IMR-90 (cell line): ENCODE measurements at regions not wholly inside any gene's neighbourhood (a gene's known extent, or its start where the extent isn't known, plus 50 kb on each side); places are given as distances from the start of the nearest gene placed in this dataset.
"Not testable (repeated sequence)": the region's sequence is repeated elsewhere in the genome, so short reads cannot be mapped to it uniquely, and the experiment has no call there.

Experiments used
- ATAC-seq: fragments of 200-7000 bp; cut with Tn5 transposase; 2 replicates; pipeline ENCODE4 v1.9.1; 2020; ENCODE audit warnings: low read depth, mild to moderate bottlenecking, moderate library complexity
- BruUV-seq: library from RNA; stranded (reverse); fragments of 400-500 nt; replicated peaks from 2 replicates; lab custom pipeline; 2021; lab: Mats Ljungman, UMichigan
- CTCF ChIA-PET: fragments of 300-600 bp; formaldehyde crosslinking; extraction: SDS; loops from one replicate; lab custom pipeline; 2021; ENCODE audit warnings: antibody characterized with exemption; lab: Yijun Ruan, JAX
- POLR2A ChIA-PET: fragments of 300-600 bp; sonication (Branson Sonifier 250); formaldehyde crosslinking; loops from one replicate; lab custom pipeline; 2022; ENCODE audit warnings: antibody characterized with exemption; ENCODE audit not compliant: unreplicated experiment; lab: Charles Lee
- DNase-seq: peaks from one replicate; pipeline ENCODE4 v3.0.0; 2013
- H2AFZ ChIP-seq: replicated peaks from 2 replicates; pipeline ENCODE3; 2013; ENCODE audit warnings: low read length, mild to moderate bottlenecking; ENCODE audit not compliant: poor library complexity
- H2AK5ac ChIP-seq: 2 replicates; pipeline ENCODE4 v1.6.1; 2013; ENCODE audit warnings: low read depth, low read length, inconsistent platforms
- H2AK9ac ChIP-seq: replicated peaks from 2 replicates; pipeline ENCODE3; 2013; ENCODE audit warnings: mild to moderate bottlenecking, low read depth, low read length, moderate library complexity; ENCODE audit not compliant: poor library complexity
- H2BK120ac ChIP-seq: 2 replicates; pipeline ENCODE4 v1.6.1; 2013; ENCODE audit warnings: low read depth, low read length, inconsistent platforms
- H2BK15ac ChIP-seq: 3 replicates; pipeline ENCODE4 v1.6.1; 2013; ENCODE audit warnings: low read depth, low read length, inconsistent platforms
- H2BK20ac ChIP-seq: 2 replicates; pipeline ENCODE4 v1.6.1; 2013; ENCODE audit warnings: low read depth, mild to moderate bottlenecking, inconsistent platforms, low read length, moderate library complexity
- H2BK5ac ChIP-seq: 2 replicates; pipeline ENCODE4 v1.6.1; 2013; ENCODE audit warnings: mild to moderate bottlenecking, low read depth, low read length, inconsistent platforms; ENCODE audit not compliant: poor library complexity, severe bottlenecking
- H3K14ac ChIP-seq: replicated peaks from 2 replicates; pipeline ENCODE4 v1.6.1; 2013; ENCODE audit warnings: low read depth, low read length, inconsistent platforms
- H3K18ac ChIP-seq: 2 replicates; pipeline ENCODE4 v1.6.1; 2013; ENCODE audit warnings: low read depth, low read length, control low read depth
- H3K23ac ChIP-seq: 2 replicates; pipeline ENCODE4 v1.6.1; 2013; ENCODE audit warnings: low read depth, low read length, inconsistent platforms
- H3K27ac ChIP-seq: 2 replicates; pipeline ENCODE4 v1.5.1; 2013; ENCODE audit warnings: mild to moderate bottlenecking, control low read depth, low read length; ENCODE audit not compliant: insufficient read depth
- H3K27me3 ChIP-seq: 2 replicates; pipeline ENCODE4 v1.6.1; 2013; ENCODE audit warnings: low read length; ENCODE audit not compliant: control insufficient read depth, insufficient read depth
- H3K36me3 ChIP-seq: 2 replicates; pipeline ENCODE4 v1.6.1; 2013; ENCODE audit warnings: low read length, mixed read lengths; ENCODE audit not compliant: control insufficient read depth, insufficient read depth
- H3K4ac ChIP-seq: 2 replicates; pipeline ENCODE4 v1.6.1; 2013; ENCODE audit warnings: low read depth, low read length, inconsistent platforms
- H3K4me1 ChIP-seq: 2 replicates; pipeline ENCODE4 v1.6.1; 2013; ENCODE audit warnings: low read length, mixed read lengths; ENCODE audit not compliant: control insufficient read depth, insufficient read depth
- H3K4me2 ChIP-seq: 2 replicates; pipeline ENCODE4 v1.6.1; 2013; ENCODE audit warnings: low read depth, mild to moderate bottlenecking, control low read depth, low read length, moderate library complexity
- H3K4me3 ChIP-seq: 2 replicates; pipeline ENCODE4 v1.5.1; 2013; ENCODE audit warnings: low read depth, mild to moderate bottlenecking, control low read depth, low read length, moderate library complexity; ENCODE audit not compliant: insufficient read depth
- H3K56ac ChIP-seq: 2 replicates; pipeline ENCODE4 v1.6.1; 2013; ENCODE audit warnings: low read length, inconsistent platforms; ENCODE audit not compliant: insufficient read depth; ENCODE audit errors: extremely low read depth
- H3K79me1 ChIP-seq, 2 experiments: 2 replicates each; pipeline ENCODE4 v1.6.1; 2013; ENCODE audit warnings: low read length in 2 of 2, inconsistent platforms in 1 of 2, low read depth in 1 of 2
- H3K9ac ChIP-seq: 2 replicates; pipeline ENCODE4 v1.6.1; 2013; ENCODE audit warnings: low read depth, low read length, control low read depth
- H3K9me1 ChIP-seq: 2 replicates; pipeline ENCODE4 v1.6.1; 2013; ENCODE audit warnings: low read length, inconsistent platforms; ENCODE audit not compliant: insufficient read depth
- H3K9me3 ChIP-seq: 2 replicates; pipeline ENCODE4 v1.6.1; 2013; ENCODE audit warnings: low read length; ENCODE audit not compliant: control insufficient read depth, insufficient read depth
- H4K20me1 ChIP-seq: 2 replicates; pipeline ENCODE4 v1.6.1; 2013; ENCODE audit warnings: low read length, inconsistent platforms; ENCODE audit not compliant: insufficient read depth
- H4K5ac ChIP-seq: 2 replicates; pipeline ENCODE4 v1.6.1; 2013; ENCODE audit warnings: mild to moderate bottlenecking, low read depth, low read length, control low read depth
- H4K8ac ChIP-seq, 2 experiments: 2 replicates each; pipeline ENCODE4 v1.6.1; 2013; ENCODE audit warnings: low read depth in 2 of 2, low read length in 2 of 2, control low read depth in 1 of 2, inconsistent platforms in 1 of 2
- H4K91ac ChIP-seq: 2 replicates; pipeline ENCODE4 v1.6.1; 2013; ENCODE audit warnings: low read depth, low read length, inconsistent platforms; ENCODE audit not compliant: insufficient read depth
- WGBS, 2 experiments: methylation state at CpG; one replicate each; pipeline versions ENCODE4 v1.1.5 to v1.1.7; 2013; ENCODE audit warnings: missing lambda C conversion rate in 2 of 2; ENCODE audit not compliant: insufficient read length in 1 of 2; ENCODE audit errors: extremely low coverage in 2 of 2; 5-methylcytosine and 5-hydroxymethylcytosine counted together
- dilution Hi-C: fragments of 300-500 bp; cut with HindIII; formaldehyde crosslinking; loops from one replicate; pipeline ENCODE4 v1.14.3; 2018; ENCODE audit warnings: low sequenced_read_pairs; ENCODE audit not compliant: unreplicated experiment
- in situ Hi-C: fragments of 300-500 bp; cut with MboI; formaldehyde crosslinking; loops from 3 replicates; pipeline ENCODE4 v1.14.3; 2019; ENCODE audit warnings: low sequenced_read_pairs, inconsistent platforms, mixed read lengths
- intact Hi-C: fragments of 100-400 bp; cut with micrococcal nuclease; formaldehyde crosslinking; loops from 2 replicates; pipeline ENCODE4 v1.10.0; 2022

- in situ Hi-C loops, H3K27me3 ChIP-seq: not testable (repeated sequence)
- no CpG with 5 or more reads among the region's 8 CpGs for WGBS, 2 experiments
These were observed 1522.7 kb downstream of the AMY1C start for GRCh38 chr1:105272376-105272775.

More at GRCh38 chr1:105272376-105272775, 1522.7 kb downstream of the AMY1C start:
- H3K79me1 ChIP-seq, dilution Hi-C loops, H3K18ac ChIP-seq, CTCF ChIA-PET, H2AK9ac ChIP-seq, ATAC-seq, DNase-seq, H4K5ac ChIP-seq, H3K14ac ChIP-seq, H3K9me1 ChIP-seq, BruUV-seq, H3K4me2 ChIP-seq, H3K4me3 ChIP-seq, H3K27ac ChIP-seq, H4K91ac ChIP-seq, H2BK5ac ChIP-seq, H3K9me3 ChIP-seq, H3K9ac ChIP-seq, H4K20me1 ChIP-seq, H3K23ac ChIP-seq, H3K4me1 ChIP-seq, H3K36me3 ChIP-seq, H2AFZ ChIP-seq, H2BK15ac ChIP-seq, H3K4ac ChIP-seq, H2BK120ac ChIP-seq, H2BK20ac ChIP-seq, H2AK5ac ChIP-seq, H3K56ac ChIP-seq, H4K8ac ChIP-seq, POLR2A ChIA-PET: not testable (repeated sequence)
- intact Hi-C loops: loop anchor here (10.0 kb wide), 1 partner anchor 1882 kb away; no protein-coding TSS in a partner anchor
